ENCODE measurements at regions not wholly inside any gene's neighbourhood (a gene's known extent, or its start where the extent isn't known, plus 50 kb on each side); places are given as distances from the start of the nearest gene placed in this dataset.

DNA sequence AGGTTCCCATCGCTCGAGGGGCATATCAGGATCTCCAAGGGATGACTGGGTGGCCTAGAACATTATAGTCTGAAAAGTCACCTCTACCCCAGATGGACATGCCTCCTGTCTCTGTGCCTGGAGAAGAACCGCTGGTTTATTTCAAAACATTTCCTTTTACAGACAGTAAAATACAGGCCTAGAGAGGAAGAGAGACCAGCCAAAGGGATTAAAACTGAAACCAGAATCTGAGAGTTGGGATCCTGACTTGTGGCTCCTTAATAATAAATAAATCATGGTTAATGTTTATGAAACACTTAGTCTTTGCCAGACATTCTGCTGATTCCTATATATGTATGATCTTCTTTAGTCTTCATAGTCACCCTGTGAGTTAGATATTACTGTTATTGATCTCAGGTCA is 153.7 kb downstream of the DDX1 start:
- Histone ChIP-seq H3K9me3 (no peaks in the 10 kb centered on the region), H3K36me3 (no peaks in the 10 kb centered on the region), H3K27me3 (no peaks in the 10 kb centered on the region), H3K4me3 (no peak overlapping the region), H3K27ac (no peak overlapping the region), H3K4me1 (peaks cover 0 to 21% (median 2%) of the 10 kb centered on the region in 4 donors)
- no peak for DNase-seq
- TF ChIP-seq, protein P1, sequence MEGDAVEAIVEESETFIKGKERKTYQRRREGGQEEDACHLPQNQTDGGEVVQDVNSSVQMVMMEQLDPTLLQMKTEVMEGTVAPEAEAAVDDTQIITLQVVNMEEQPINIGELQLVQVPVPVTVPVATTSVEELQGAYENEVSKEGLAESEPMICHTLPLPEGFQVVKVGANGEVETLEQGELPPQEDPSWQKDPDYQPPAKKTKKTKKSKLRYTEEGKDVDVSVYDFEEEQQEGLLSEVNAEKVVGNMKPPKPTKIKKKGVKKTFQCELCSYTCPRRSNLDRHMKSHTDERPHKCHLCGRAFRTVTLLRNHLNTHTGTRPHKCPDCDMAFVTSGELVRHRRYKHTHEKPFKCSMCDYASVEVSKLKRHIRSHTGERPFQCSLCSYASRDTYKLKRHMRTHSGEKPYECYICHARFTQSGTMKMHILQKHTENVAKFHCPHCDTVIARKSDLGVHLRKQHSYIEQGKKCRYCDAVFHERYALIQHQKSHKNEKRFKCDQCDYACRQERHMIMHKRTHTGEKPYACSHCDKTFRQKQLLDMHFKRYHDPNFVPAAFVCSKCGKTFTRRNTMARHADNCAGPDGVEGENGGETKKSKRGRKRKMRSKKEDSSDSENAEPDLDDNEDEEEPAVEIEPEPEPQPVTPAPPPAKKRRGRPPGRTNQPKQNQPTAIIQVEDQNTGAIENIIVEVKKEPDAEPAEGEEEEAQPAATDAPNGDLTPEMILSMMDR (IDR thresholded peaks at IDR 0.05): no peak
- no peak for TF ChIP-seq POLR2A (IDR thresholded peaks at IDR 0.05)
- no peak for TF ChIP-seq EP300 (IDR thresholded peaks at IDR 0.05; ENCODE audit: low read depth)
- no peak for TF ChIP-seq POLR2AphosphoS5 (IDR thresholded peaks at IDR 0.05)
- WGBS, 2 donors (ENCODE audit: low coverage in 1 of 2): 67 to 74% methylated on average over 1 to 3 of the region's 3 CpGs
- intact Hi-C loops (cut with DNase I; ENCODE audit: low total_unique reads): no loop called here
- in situ Hi-C loops (cut with MboI; ENCODE audit: low pct_ligation_motif_present in 1 of 4, low pct_unique_long_range_greater_than_20kb in 1 of 4, low sequenced_read_pairs in 3 of 4): loop anchor here in 1 of 4 donors (25.0 kb wide), 1 partner anchor 108 kb away; no protein-coding TSS in a partner anchor

DNA sequence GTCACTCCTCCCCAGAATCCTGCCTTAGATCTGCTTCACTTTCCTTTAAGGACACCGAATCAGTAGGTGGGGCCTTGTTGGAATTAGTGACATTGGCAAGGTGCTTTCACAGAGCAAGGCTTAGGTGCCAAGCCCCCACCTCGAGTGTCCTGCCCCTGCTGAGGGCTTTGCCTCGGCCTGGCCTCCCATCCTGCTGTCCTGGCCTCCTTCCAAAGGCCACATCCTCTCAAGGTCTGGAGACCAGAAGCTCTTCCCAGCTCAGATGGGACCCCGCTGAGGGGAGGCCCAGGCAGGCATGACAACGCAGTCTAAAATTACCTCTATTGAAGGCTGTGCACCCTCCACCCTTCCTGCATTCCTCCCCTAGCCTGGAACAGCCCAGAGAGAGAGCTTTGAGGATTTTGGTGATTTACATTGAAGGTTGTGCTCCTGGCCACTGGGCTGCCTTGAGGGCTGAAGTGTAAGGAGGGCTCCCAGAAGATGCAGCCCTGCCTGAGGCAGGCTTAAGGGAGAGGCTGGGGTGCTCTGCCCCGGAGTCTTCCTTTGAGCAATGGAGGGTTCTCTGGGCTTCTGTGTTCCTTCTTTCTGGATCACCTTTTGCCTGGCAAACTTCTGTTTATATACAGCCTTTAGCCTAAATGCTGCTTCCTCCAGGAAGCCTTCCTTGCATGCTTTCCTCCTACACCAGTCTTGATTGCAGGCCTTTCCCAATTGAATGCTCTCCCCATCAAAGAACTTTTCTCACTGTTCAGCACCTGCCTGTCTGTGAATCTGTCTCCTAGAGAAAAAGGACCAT is 154.4 kb downstream of the DDX1 start:
- Histone ChIP-seq H3K36me3 (no peaks in the 10 kb centered on the region), H3K9me3 (no peaks in the 10 kb centered on the region), H3K4me1 (peaks cover 0 to 21% (median 2%) of the 10 kb centered on the region in 4 donors), H3K4me3 (no peak overlapping the region), H3K27ac (no peak overlapping the region), H3K27me3 (no peaks in the 10 kb centered on the region)
- WGBS, 2 donors (ENCODE audit: low coverage in 1 of 2): 47% methylated on average over 6 of the region's 6 CpGs; no CpG with 5 or more reads in 1 of the 2 donors
- TF ChIP-seq POLR2A (IDR thresholded peaks at IDR 0.05) (no peak), EP300 (IDR thresholded peaks at IDR 0.05; ENCODE audit: low read depth) (no peak), POLR2AphosphoS5 (IDR thresholded peaks at IDR 0.05) (no peak)
- TF ChIP-seq, protein P1 (IDR thresholded peaks at IDR 0.05): no peak
- in situ Hi-C loops (cut with MboI; ENCODE audit: low pct_ligation_motif_present in 1 of 4, low pct_unique_long_range_greater_than_20kb in 1 of 4, low sequenced_read_pairs in 3 of 4): loop anchor here in 1 of 4 donors (25.0 kb wide), 1 partner anchor 109 kb away; no protein-coding TSS in a partner anchor
- intact Hi-C loops (cut with DNase I; ENCODE audit: low total_unique reads): no loop called here
- no peak for DNase-seq

DNA sequence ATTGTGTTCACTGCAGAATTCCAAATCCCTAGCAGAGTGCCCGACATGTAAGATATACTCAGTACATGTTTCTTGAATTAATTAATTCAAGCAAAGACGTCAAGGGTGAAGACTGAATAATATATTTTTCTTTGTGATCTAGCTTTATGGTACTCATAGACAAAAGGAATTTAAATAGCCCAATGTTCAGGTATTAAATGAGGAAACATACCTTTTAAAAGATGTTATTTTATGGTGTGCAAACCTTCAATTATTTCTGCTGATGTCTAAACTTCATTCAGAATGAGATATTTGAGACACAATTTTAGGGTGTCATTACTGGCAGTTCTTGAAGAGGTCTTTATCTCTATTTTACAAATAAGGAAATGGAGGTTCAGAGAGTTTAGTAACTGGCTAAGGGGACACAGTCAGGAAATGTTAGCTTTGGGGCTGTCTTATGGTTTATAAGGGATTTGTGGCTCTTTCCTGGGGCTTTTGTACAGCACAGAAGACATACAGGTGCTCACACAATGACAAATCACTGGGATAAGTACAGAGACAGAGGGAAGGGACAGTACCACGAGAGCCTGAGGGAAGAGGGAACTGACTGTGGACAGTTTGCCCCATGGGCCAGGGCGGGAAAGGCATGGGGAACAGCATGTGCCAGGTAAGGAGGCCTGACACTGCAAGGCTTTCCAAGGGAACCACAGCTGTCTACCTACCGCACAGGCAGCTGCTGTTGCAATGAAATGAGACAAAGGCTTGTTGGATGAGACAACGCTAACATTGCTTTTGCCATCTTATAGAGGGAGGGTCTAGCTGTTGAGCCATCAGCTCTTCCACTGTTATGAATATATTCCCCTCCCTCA is 155.3 kb downstream of the DDX1 start:
- no peak for TF ChIP-seq POLR2AphosphoS5 (IDR thresholded peaks at IDR 0.05)
- TF ChIP-seq, protein P1 (IDR thresholded peaks at IDR 0.05): no peak
- no peak for TF ChIP-seq POLR2A (IDR thresholded peaks at IDR 0.05)
- no peak for TF ChIP-seq EP300 (IDR thresholded peaks at IDR 0.05; ENCODE audit: low read depth)
- Histone ChIP-seq H3K27me3 (no peaks in the 10 kb centered on the region), H3K9me3 (no peaks in the 10 kb centered on the region), H3K36me3 (no peaks in the 10 kb centered on the region), H3K27ac (no peak overlapping the region), H3K4me3 (no peak overlapping the region), H3K4me1 (peaks cover 0 to 21% (median 2%) of the 10 kb centered on the region in 4 donors)
- in situ Hi-C loops (cut with MboI; ENCODE audit: low pct_ligation_motif_present in 1 of 4, low pct_unique_long_range_greater_than_20kb in 1 of 4, low sequenced_read_pairs in 3 of 4) (loop anchor here in 1 of 4 donors (25.0 kb wide), 1 partner anchor 110 kb away; no protein-coding TSS in a partner anchor), intact Hi-C loops (cut with DNase I; ENCODE audit: low total_unique reads) (no loop called here)
- 88 to 91% methylated on average over 2 to 6 of the region's 6 CpGs for WGBS, 2 donors (ENCODE audit: low coverage in 1 of 2)
- no peak for DNase-seq

Data from transverse colon (tissue), 4 donors.